GM12878 (cell line): ENCODE measurements at regions not wholly inside any gene's neighbourhood (a gene's known extent, or its start where the extent isn't known, plus 50 kb on each side); places are given as distances from the start of the nearest gene placed in this dataset.

Experiments
- ATAC-seq: fragments of 200-7000 bp; cut with Tn5 transposase; 3 replicates; pipeline ENCODE4 v1.9.1; 2020; ENCODE audit warnings: mild to moderate bottlenecking, moderate library complexity
- BruUV-seq: library from RNA; stranded (reverse); fragments of 400-500 nt; replicated peaks from 2 replicates; lab custom pipeline; 2021; lab: Mats Ljungman, UMichigan
- CTCF ChIA-PET: fragments of 300-600 bp; sonication (Branson Sonifier 250); formaldehyde crosslinking; extraction: SDS; loops from one replicate; lab custom pipeline; 2021; ENCODE audit warnings: inconsistent platforms; lab: Yijun Ruan, JAX
- POLR2A ChIA-PET: fragments of 350-600 bp; formaldehyde crosslinking; extraction: SDS; loops from one replicate; lab custom pipeline; 2021; ENCODE audit warnings: inconsistent platforms; lab: Charles Lee
- RAD21 ChIA-PET: fragments of 300-600 bp; sonication (Branson Sonifier 250); formaldehyde crosslinking; loops from one replicate; lab custom pipeline; 2023; ENCODE audit warnings: antibody characterized with exemption; ENCODE audit not compliant: unreplicated experiment; lab: Charles Lee
- SMC1A ChIA-PET: fragments of 300-600 bp; sonication (Branson Sonifier 250); formaldehyde crosslinking; loops from one replicate; lab custom pipeline; 2023; ENCODE audit not compliant: unreplicated experiment, uncharacterized antibody; lab: Charles Lee
- DNase-seq: peaks from one replicate; pipeline ENCODE4 v3.0.0-alpha.2; 2011; ENCODE audit warnings: low read depth, low spot score
- FAIRE-seq: peaks from 3 replicates; lab custom pipeline; 2011; peaks lifted over from hg19 to GRCh38; lab: Jason Lieb, UNC
- H2AFZ ChIP-seq: 2 replicates; pipeline ENCODE4 v1.6.0; 2011; ENCODE audit warnings: low read depth, low read length, control low read depth; ENCODE audit not compliant: control insufficient read depth
- H3K27ac ChIP-seq: 2 replicates; pipeline ENCODE4 v1.5.1; 2011; ENCODE audit warnings: control low read depth; ENCODE audit not compliant: control insufficient read depth, insufficient read depth
- H3K27me3 ChIP-seq, 2 experiments: replicated peaks in 1 of 2; 2 replicates each; pipeline versions ENCODE4 v1.6.0 to v1.6.1; 2011; ENCODE audit warnings: low read length in 1 of 2; ENCODE audit not compliant: control insufficient read depth in 2 of 2, insufficient read depth in 2 of 2
- H3K36me3 ChIP-seq, 2 experiments: 2 replicates each; pipeline ENCODE4 v1.5.1; 2011; ENCODE audit warnings: low read length in 1 of 2; ENCODE audit not compliant: control insufficient read depth in 2 of 2, insufficient read depth in 2 of 2
- H3K4me1 ChIP-seq: 2 replicates; pipeline ENCODE4 v1.6.1; 2011; ENCODE audit warnings: mild to moderate bottlenecking, low read length, moderate library complexity, mixed read lengths; ENCODE audit not compliant: control insufficient read depth, insufficient read depth
- H3K4me2 ChIP-seq: 2 replicates; pipeline ENCODE4 v1.6.0; 2011; ENCODE audit warnings: control low read depth; ENCODE audit not compliant: control insufficient read depth, insufficient read depth
- H3K4me3 ChIP-seq: fragments of 200-600 bp; sonication (generic); 2 replicates; pipeline ENCODE4 v1.5.1; 2016
- H3K79me2 ChIP-seq: 2 replicates; pipeline ENCODE4 v1.6.0; 2011; ENCODE audit warnings: low read length; ENCODE audit not compliant: control insufficient read depth, insufficient read depth
- H3K9ac ChIP-seq: 2 replicates; pipeline ENCODE4 v1.8.0; 2011; ENCODE audit warnings: low read length, control low read depth, mixed read lengths; ENCODE audit not compliant: control insufficient read depth, insufficient read depth
- H3K9me3 ChIP-seq: replicated peaks from 3 replicates; pipeline ENCODE4 v1.5.1; 2011; ENCODE audit warnings: mild to moderate bottlenecking, low read length; ENCODE audit not compliant: control insufficient read depth, insufficient read depth
- H4K20me1 ChIP-seq: 2 replicates; pipeline ENCODE4 v1.6.0; 2011; ENCODE audit not compliant: control insufficient read depth, insufficient read depth
- CBFB ChIP-seq: IDR thresholded peaks from 2 replicates; pipeline ENCODE4 v1.6.1; 2016; ENCODE audit warnings: antibody characterized with exemption, low read depth
- FOXK2 ChIP-seq: fragments of 450-650 bp; IDR thresholded peaks from 2 replicates; pipeline ENCODE4 v1.6.1; 2017; ENCODE audit warnings: mild to moderate bottlenecking, moderate library complexity
- KAT2A ChIP-seq: conservative IDR thresholded peaks from 2 replicates; pipeline ENCODE4 v1.6.1; 2011; ENCODE audit warnings: low read depth, low read length; ENCODE audit not compliant: control insufficient read depth
- SREBF1 ChIP-seq: IDR thresholded peaks from 2 replicates; pipeline ENCODE4 v1.6.1; 2012; ENCODE audit warnings: mild to moderate bottlenecking, low read length
- WGBS: methylation state at CpG from one replicate; pipeline ENCODE4 v1.1.6; 2016; ENCODE audit warnings: low lambda C conversion rate; ENCODE audit not compliant: insufficient replicate concordance, insufficient coverage; ENCODE audit errors: missing lambda C conversion rate; 5-methylcytosine and 5-hydroxymethylcytosine counted together
- in situ Hi-C: fragments of 300-500 bp; cut with MboI; formaldehyde crosslinking; loops from 9 replicates; pipeline ENCODE4 v1.14.3; 2018; ENCODE audit warnings: mixed read lengths
- intact Hi-C: fragments of 100-400 bp; cut with micrococcal nuclease; formaldehyde crosslinking; loops from one replicate; pipeline ENCODE4 v1.14.2; 2022; ENCODE audit not compliant: unreplicated experiment
- TF ChIP-seq, protein P1 (sequence below): fragments of 450-650 bp; IDR thresholded peaks from 2 replicates; pipeline ENCODE4 v1.6.1; 2017; ENCODE audit warnings: borderline replicate concordance

DNA sequence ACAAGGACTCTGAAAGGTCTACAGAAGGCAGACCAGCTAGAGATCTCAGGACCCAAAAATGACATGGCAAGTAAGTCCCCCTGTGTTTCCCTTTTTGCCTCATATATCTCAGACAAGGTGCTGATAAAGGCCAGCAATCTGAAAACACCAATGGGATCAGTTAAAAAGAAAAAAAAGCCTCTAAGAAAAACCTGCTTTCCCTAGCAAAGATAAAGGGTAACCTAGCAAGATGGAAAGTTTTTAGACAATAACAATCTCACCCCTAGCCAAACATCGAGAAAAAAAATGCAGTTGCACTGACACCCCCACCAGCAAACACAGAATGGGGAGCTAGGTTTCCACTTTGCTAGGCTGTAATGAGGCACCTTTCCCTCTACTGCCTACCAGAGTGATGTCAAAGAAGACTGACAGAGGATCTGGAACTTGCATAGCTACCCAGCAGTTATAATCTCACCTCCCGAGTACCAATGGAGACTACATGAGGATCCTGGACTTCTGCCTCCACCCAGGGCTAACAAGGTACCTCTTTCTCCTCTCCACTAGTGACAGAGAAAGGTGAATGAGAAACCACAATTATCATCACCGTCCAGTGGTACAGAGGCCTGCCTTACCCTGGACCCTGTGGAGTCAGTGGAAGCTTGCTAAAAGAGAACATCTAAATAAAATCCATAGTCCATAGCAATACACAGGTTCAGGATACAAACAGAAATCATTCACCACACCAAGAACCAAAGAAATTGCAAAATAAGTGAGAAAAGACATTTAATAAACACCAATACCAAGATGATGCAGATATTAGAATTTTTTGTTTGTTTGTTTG is 240.8 kb downstream of the ARHGAP12 start:
- BruUV-seq = no TSS peak
- Histone ChIP-seq H4K20me1 (no peaks in the 10 kb centered on the region), H3K27ac (no peak overlapping the region), H3K4me1 (no peaks in the 10 kb centered on the region), H3K27me3 (no peaks in the 10 kb centered on the region), H3K79me2 (no peaks in the 10 kb centered on the region), H3K9ac (no peak overlapping the region), H3K9me3 (peaks cover 5% of the 10 kb centered on the region; the same call in 2 of the 3 replicates), H3K4me3 (no peak overlapping the region), H3K4me2 (no peak overlapping the region), H2AFZ (no peak overlapping the region), H3K36me3 (no peaks in the 10 kb centered on the region)
- intact Hi-C loops (no loop called here), in situ Hi-C loops (no loop called here)
- SMC1A ChIA-PET = no interaction called here
- DNase-seq = no peak
- no peak for ATAC-seq
- POLR2A ChIA-PET = no interaction called here
- 80% methylated on average over 3 of the region's 3 CpGs for WGBS
- RAD21 ChIA-PET = no interaction called here
- TF ChIP-seq, protein P1, sequence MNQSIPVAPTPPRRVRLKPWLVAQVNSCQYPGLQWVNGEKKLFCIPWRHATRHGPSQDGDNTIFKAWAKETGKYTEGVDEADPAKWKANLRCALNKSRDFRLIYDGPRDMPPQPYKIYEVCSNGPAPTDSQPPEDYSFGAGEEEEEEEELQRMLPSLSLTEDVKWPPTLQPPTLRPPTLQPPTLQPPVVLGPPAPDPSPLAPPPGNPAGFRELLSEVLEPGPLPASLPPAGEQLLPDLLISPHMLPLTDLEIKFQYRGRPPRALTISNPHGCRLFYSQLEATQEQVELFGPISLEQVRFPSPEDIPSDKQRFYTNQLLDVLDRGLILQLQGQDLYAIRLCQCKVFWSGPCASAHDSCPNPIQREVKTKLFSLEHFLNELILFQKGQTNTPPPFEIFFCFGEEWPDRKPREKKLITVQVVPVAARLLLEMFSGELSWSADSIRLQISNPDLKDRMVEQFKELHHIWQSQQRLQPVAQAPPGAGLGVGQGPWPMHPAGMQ = no peak
- CTCF ChIA-PET = no interaction called here
- no peak for FAIRE-seq

DNA sequence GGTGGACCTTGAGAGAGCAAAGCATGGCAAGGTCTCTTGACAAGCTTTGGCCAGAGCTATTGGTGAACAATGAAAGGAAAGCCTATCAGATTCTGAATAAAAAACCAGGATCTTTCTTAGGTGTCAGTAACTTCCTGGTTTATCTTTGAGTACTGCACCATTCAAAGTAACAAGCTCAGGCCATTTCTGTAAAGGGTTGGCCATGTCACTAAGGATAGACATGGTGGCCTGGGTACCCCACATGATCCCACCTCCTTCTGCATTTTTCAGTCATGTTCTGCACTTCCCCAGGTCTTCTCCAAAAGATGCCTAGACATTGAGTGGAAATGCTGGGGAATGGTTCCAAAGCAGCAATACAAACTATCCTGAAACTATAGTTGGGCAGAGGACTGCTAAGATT is 242.0 kb downstream of the ARHGAP12 start:
- in situ Hi-C loops (no loop called here), intact Hi-C loops (no loop called here)
- H4K20me1 ChIP-seq = no peaks in the 10 kb centered on the region
- POLR2A ChIA-PET = no interaction called here
- H3K9me3 ChIP-seq = peaks cover 7% of the 10 kb centered on the region; the same call in 2 of the 3 replicates
- no peaks in the 10 kb centered on the region for H3K27me3 ChIP-seq
- no peak for DNase-seq
- 0 out of 2 replicates have a peak, but pooled peaks have one; percentile 1 for TF ChIP-seq KAT2A
- TF ChIP-seq FOXK2 = no peak
- TF ChIP-seq SREBF1 = no peak
- no peak for TF ChIP-seq CBFB
- no peaks in the 10 kb centered on the region for H3K79me2 ChIP-seq
- no peak overlapping the region for H3K4me3 ChIP-seq
- no TSS peak for BruUV-seq
- no peak overlapping the region for H3K9ac ChIP-seq
- FAIRE-seq = no peak
- RAD21 ChIA-PET = no interaction called here
- no peaks in the 10 kb centered on the region for H3K36me3 ChIP-seq
- no peaks in the 10 kb centered on the region for H3K4me1 ChIP-seq
- CTCF ChIA-PET = no interaction called here
- SMC1A ChIA-PET = no interaction called here
- H3K4me2 ChIP-seq = no peak overlapping the region
- H2AFZ ChIP-seq = no peak overlapping the region
- no peak overlapping the region for H3K27ac ChIP-seq
- no peak for ATAC-seq
